RWPE2 (cell line): ENCODE measurements at regions not wholly inside any gene's neighbourhood (a gene's known extent, or its start where the extent isn't known, plus 50 kb on each side); places are given as distances from the start of the nearest gene placed in this dataset.

Source experiments
- ATAC-seq: fragments of 200-7000 bp; cut with Tn5 transposase; 3 replicates; pipeline ENCODE4 v1.9.1; 2021; ENCODE audit warnings: low read depth
- DNase-seq: peaks from one replicate; pipeline ENCODE4 v3.0.0-alpha.2; 2020; ENCODE audit warnings: low spot score
- H3K27ac ChIP-seq: fragments of 450-650 bp; 2 replicates; pipeline ENCODE4 v1.5.1; 2017; ENCODE audit warnings: mild to moderate bottlenecking; ENCODE audit not compliant: poor library complexity, severe bottlenecking
- H3K27me3 ChIP-seq: fragments of 250-450 bp; sonication (Bioruptor Pico); 2 replicates; pipeline ENCODE4 v1.5.1; 2021; ENCODE audit warnings: mild to moderate bottlenecking, moderate library complexity; ENCODE audit not compliant: insufficient read depth, poor library complexity, severe bottlenecking
- H3K36me3 ChIP-seq: fragments of 250-450 bp; sonication (Bioruptor Pico); 2 replicates; pipeline ENCODE4 v1.5.1; 2020; ENCODE audit warnings: low read depth, mild to moderate bottlenecking, moderate library complexity
- H3K4me1 ChIP-seq: fragments of 250-450 bp; sonication (Bioruptor Pico); 2 replicates; pipeline ENCODE4 v1.5.1; 2021; ENCODE audit warnings: mild to moderate bottlenecking, moderate library complexity; ENCODE audit not compliant: insufficient read depth, poor library complexity, severe bottlenecking
- H3K4me3 ChIP-seq: fragments of 250-450 bp; sonication (Bioruptor Pico); 2 replicates; pipeline ENCODE4 v1.5.1; 2021; ENCODE audit warnings: mild to moderate bottlenecking, moderate library complexity; ENCODE audit not compliant: severe bottlenecking
- H3K9me3 ChIP-seq: fragments of 250-450 bp; sonication (Bioruptor Pico); 2 replicates; pipeline ENCODE4 v1.5.1; 2021; ENCODE audit warnings: mild to moderate bottlenecking, moderate library complexity; ENCODE audit not compliant: severe bottlenecking
- CTCF ChIP-seq: fragments of 450-650 bp; IDR thresholded peaks from one replicate; pipeline ENCODE4 v1.5.1; 2017; ENCODE audit warnings: mild to moderate bottlenecking, moderate library complexity; ENCODE audit not compliant: poor library complexity, severe bottlenecking

- Histone ChIP-seq H3K4me1 (peaks cover 5% of the 10 kb centered on the region), H3K27me3 (no peaks in the 10 kb centered on the region), H3K36me3 (no peaks in the 10 kb centered on the region), H3K4me3 (no peak overlapping the region), H3K27ac (no peak overlapping the region), H3K9me3 (no peaks in the 10 kb centered on the region)
- no peak for TF ChIP-seq CTCF
- DNase-seq: no peak
- ATAC-seq: no peak
Observed at GRCh38 chr3:31370681-31371080, 162.0 kb upstream of the STT3B start.

GRCh38 chr3:31371484-31372177, 161.1 kb upstream of the STT3B start:
- DNase-seq (no peak), ATAC-seq (no peak)
- H3K4me1 ChIP-seq: peaks cover 5% of the 10 kb centered on the region
- no peaks in the 10 kb centered on the region for H3K27me3 ChIP-seq
- H3K9me3 ChIP-seq: no peaks in the 10 kb centered on the region
- H3K27ac ChIP-seq: no peak overlapping the region
- H3K36me3 ChIP-seq: no peaks in the 10 kb centered on the region
- H3K4me3 ChIP-seq: no peak overlapping the region
- TF ChIP-seq CTCF: no peak

GRCh38 chr3:31373681-31374080, 159.0 kb upstream of the STT3B start:
- H3K4me3 ChIP-seq: no peak overlapping the region
- no peaks in the 10 kb centered on the region for H3K36me3 ChIP-seq
- DNase-seq (no peak), ATAC-seq (no peak)
- no peak for TF ChIP-seq CTCF
- no peaks in the 10 kb centered on the region for H3K9me3 ChIP-seq
- H3K27me3 ChIP-seq: no peaks in the 10 kb centered on the region
- peaks cover 15% of the 10 kb centered on the region for H3K4me1 ChIP-seq
- no peak overlapping the region for H3K27ac ChIP-seq

GRCh38 chr3:31377045-31377642, 155.6 kb upstream of the STT3B start:
- Histone ChIP-seq H3K27ac (no peak overlapping the region), H3K27me3 (no peaks in the 10 kb centered on the region), H3K4me1 (peaks cover 10% of the 10 kb centered on the region), H3K36me3 (no peaks in the 10 kb centered on the region), H3K4me3 (no peak overlapping the region), H3K9me3 (no peaks in the 10 kb centered on the region)
- no peak for DNase-seq
- ATAC-seq: peak; percentile 100
- no peak for TF ChIP-seq CTCF

- no peaks in the 10 kb centered on the region for H3K36me3 ChIP-seq
- ATAC-seq (no peak), DNase-seq (no peak)
- H3K27ac ChIP-seq: no peak overlapping the region
- no peak for TF ChIP-seq CTCF
- peaks cover 10% of the 10 kb centered on the region for H3K4me1 ChIP-seq
- H3K4me3 ChIP-seq: no peak overlapping the region
- no peaks in the 10 kb centered on the region for H3K27me3 ChIP-seq
- H3K9me3 ChIP-seq: no peaks in the 10 kb centered on the region
Observed at GRCh38 chr3:31378231-31378630, 154.5 kb upstream of the STT3B start.
